ENCODE measurements at regions not wholly inside any gene's neighbourhood (a gene's known extent, or its start where the extent isn't known, plus 50 kb on each side); places are given as distances from the start of the nearest gene placed in this dataset.

- TF ChIP-seq CTCF (IDR thresholded peaks at IDR 0.05), result no peak
- TF ChIP-seq ZFX (IDR thresholded peaks at IDR 0.05; ENCODE audit: borderline replicate concordance), result no peak
Observed at GRCh38 chr12:67818459-67818903, 169.9 kb downstream of the DYRK2 start.

Measured in 22Rv1 (cell line).